HG03558 (cell line): ENCODE measurements at regions not wholly inside any gene's neighbourhood (a gene's known extent, or its start where the extent isn't known, plus 50 kb on each side); places are given as distances from the start of the nearest gene placed in this dataset.

Experiments
- ATAC-seq: cut with Tn5 transposase; IDR thresholded peaks from one replicate; pipeline ENCODE4 v1.9.1; 2021; ENCODE audit warnings: moderate number of reproducible peaks; ENCODE audit not compliant: unreplicated experiment; ENCODE audit errors: extremely low read depth

- ATAC-seq, result no peak
These were observed 253.8 kb downstream of the TNS1 start for GRCh38 chr2:217749008-217749407.

- no peak for ATAC-seq
These were observed 256.0 kb downstream of the TNS1 start for GRCh38 chr2:217746808-217747207.

GRCh38 chr2:217743966-217744761, 258.6 kb downstream of the TNS1 start:
- ATAC-seq, result no peak

GRCh38 chr2:217743407-217743806, 259.4 kb downstream of the TNS1 start:
- no peak for ATAC-seq

- ATAC-seq, result no peak
These were observed 260.0 kb downstream of the TNS1 start for GRCh38 chr2:217742841-217743240.

GRCh38 chr2:217742276-217742675, 260.5 kb downstream of the TNS1 start:
- ATAC-seq, result no peak

GRCh38 chr2:217741381-217741955, 261.3 kb downstream of the TNS1 start:
- no peak for ATAC-seq

GRCh38 chr2:217740756-217741155, 262.0 kb downstream of the TNS1 start:
- ATAC-seq, result no peak

- no peak for ATAC-seq
These were observed 262.6 kb downstream of the TNS1 start for GRCh38 chr2:217740178-217740577.

- no peak for ATAC-seq
These were observed 263.1 kb downstream of the TNS1 start for GRCh38 chr2:217739741-217740140.

GRCh38 chr2:217738061-217738460, 264.7 kb downstream of the TNS1 start:
- ATAC-seq, result no peak

- ATAC-seq, result no peak
These were observed 265.8 kb downstream of the TNS1 start for GRCh38 chr2:217736776-217737550.

GRCh38 chr2:217735899-217736298, 266.9 kb downstream of the TNS1 start:
- ATAC-seq, result no peak

GRCh38 chr2:217735034-217735433, 267.8 kb downstream of the TNS1 start:
- ATAC-seq, result no peak

- ATAC-seq, result no peak
These were observed 269.3 kb downstream of the TNS1 start for GRCh38 chr2:217733461-217733860.

- ATAC-seq, result no peak
These were observed 269.8 kb downstream of the TNS1 start for GRCh38 chr2:217732992-217733391.

- ATAC-seq, result no peak
These were observed 271.0 kb downstream of the TNS1 start for GRCh38 chr2:217731805-217732204.

GRCh38 chr2:217729421-217730053, 273.3 kb downstream of the TNS1 start:
- no peak for ATAC-seq

- ATAC-seq, result no peak
These were observed 275.0 kb downstream of the TNS1 start for GRCh38 chr2:217727801-217728200.

- ATAC-seq, result no peak
These were observed 277.4 kb downstream of the TNS1 start for GRCh38 chr2:217725409-217725808.

- ATAC-seq, result no peak
These were observed 278.3 kb downstream of the TNS1 start for GRCh38 chr2:217724471-217724870.
